Medulla oblongata (tissue), 1 donor: ENCODE measurements at regions not wholly inside any gene's neighbourhood (a gene's known extent, or its start where the extent isn't known, plus 50 kb on each side); places are given as distances from the start of the nearest gene placed in this dataset.
"Not testable (repeated sequence)": the region's sequence is repeated elsewhere in the genome, so short reads cannot be mapped to it uniquely, and the experiment has no call there.

Source experiments
- DNase-seq: peaks from one replicate; pipeline ENCODE4 v3.0.0-alpha.2; 2015; ENCODE audit errors: extremely low spot score

GRCh38 chrY:13756615-13757014 is 52.9 kb downstream of the TMSB4Y start:
- no peak for DNase-seq

- DNase-seq: no peak
These were observed 62.3 kb downstream of the TMSB4Y start for GRCh38 chrY:13766040-13766439.

DNA sequence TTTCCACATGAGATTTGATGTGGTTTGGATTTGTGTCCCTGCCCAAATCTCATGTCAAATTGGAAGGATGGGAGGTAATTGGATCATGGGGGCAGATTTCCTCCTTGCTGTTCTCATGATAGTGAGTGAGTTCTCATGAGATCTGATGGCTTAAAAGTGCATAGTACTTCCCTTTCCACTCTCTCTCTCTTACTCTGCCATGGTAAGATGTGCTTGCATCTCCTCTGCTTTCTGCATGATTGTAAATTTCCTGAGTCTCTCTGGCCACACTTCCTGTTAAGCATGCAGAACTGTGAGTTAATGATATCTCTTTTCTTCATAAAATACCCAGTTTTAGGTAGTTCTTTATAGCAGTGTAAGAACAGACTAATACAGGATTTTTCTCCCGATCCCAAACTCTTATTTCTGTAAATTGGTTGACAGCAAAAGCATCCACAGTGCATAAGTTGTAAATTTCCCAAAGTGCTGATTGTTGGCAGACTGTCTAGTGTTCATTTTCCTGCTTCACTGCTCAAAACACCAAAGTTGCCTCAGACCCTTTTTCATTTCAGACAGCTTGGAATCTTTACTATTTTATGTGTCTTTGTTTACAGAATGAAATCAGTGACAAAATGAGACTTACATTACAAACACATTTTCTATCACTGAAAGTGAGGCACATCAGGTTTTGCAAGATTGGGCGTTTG is 86.6 kb downstream of the TMSB4Y start:
- no peak for DNase-seq

- no peak for DNase-seq
These were observed 91.4 kb downstream of the TMSB4Y start for GRCh38 chrY:13795067-13795466.

DNA sequence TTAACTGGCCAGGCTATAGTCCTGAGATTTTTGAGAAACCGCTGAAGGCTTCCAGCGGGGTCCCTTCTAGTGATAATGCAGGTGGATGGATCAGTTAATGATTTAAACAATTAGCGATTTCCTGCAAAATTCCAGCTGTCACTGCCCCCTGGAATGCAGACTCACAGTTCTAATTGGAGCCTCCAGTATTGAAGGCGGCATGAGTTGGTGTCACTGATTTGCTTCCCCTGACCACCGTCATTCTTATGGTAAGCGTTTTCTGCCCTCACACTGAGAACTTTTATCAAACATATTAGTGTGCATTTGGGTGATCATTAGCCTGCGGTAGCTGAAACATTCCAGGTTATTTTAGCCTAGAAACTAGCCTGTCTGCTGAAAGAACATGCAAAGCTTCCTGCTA is 99.1 kb downstream of the TMSB4Y start:
- DNase-seq: no peak

DNA sequence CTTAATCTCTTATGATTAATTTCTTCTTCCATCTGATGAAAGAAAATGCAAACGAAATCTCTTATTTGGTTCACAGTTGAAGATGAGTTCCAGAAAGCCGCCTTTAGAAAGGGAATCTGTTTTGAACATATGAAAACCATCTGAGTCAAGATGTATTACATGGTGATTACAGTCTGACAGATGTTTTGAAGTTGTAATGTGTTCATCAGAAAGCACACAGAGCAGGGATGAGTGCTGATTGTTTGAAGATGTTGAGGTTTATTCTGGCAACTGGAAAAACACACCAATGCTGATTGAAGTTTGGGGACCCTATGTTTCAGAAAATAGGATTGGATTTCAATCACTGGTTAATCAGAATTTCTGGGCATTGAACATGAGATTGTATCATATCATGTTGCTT is 99.7 kb downstream of the TMSB4Y start:
- no peak for DNase-seq

- peak; percentile 5 for DNase-seq
These were observed 100.7 kb downstream of the TMSB4Y start for GRCh38 chrY:13804124-13805056.

- DNase-seq: no peak
These were observed 101.5 kb downstream of the TMSB4Y start for GRCh38 chrY:13805057-13805735.

- no peak for DNase-seq
These were observed 102.0 kb downstream of the TMSB4Y start for GRCh38 chrY:13805736-13806067.

DNA sequence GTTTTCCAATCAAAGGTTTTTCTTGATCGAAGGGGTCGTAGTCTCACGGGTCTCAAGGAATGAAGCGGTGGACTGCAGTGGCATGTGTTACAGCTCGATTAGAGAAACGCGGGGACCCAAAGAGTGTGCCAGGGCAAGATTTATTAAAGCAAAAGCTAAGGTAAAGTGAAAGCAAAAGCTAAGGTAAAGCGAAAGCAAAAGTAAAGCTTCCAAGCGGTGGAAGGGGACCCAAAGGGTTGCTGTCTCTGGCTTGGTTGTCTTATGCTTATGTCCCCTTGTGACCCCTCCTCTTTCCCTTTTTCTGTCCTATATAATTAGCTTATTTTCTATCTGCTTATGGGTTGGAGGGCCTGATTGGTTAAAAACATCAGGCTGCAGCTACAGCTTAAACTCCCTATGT is 126.4 kb downstream of the TMSB4Y start:
- no peak for DNase-seq

- DNase-seq: no peak
These were observed 140.7 kb downstream of the TMSB4Y start for GRCh38 chrY:13844411-13844810.

DNA sequence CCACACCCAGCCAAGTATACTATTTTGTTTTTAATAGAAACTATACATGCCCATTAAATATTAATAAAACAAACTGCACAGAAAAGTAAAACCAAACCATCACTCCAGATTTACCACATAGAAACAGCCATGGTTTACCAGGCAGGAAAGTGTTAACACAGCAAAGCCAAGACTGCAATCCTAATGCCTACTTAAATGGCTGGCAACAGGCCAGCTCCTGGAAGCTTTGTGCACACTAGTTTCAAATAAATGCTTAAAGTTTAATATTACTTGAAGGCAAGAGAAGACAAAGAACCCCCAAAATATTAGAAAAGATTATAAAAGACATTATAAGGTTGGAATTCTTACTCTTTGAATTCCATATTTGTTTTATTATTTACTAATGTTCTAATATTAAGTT is 141.0 kb downstream of the VCY start:
- DNase-seq: no peak

GRCh38 chrY:13869611-13870010 is 116.7 kb downstream of the VCY start:
- no peak for DNase-seq

- no peak for DNase-seq
These were observed 114.8 kb downstream of the VCY start for GRCh38 chrY:13871426-13871825.

GRCh38 chrY:13872696-13873095 is 113.6 kb downstream of the VCY start:
- no peak for DNase-seq

DNA sequence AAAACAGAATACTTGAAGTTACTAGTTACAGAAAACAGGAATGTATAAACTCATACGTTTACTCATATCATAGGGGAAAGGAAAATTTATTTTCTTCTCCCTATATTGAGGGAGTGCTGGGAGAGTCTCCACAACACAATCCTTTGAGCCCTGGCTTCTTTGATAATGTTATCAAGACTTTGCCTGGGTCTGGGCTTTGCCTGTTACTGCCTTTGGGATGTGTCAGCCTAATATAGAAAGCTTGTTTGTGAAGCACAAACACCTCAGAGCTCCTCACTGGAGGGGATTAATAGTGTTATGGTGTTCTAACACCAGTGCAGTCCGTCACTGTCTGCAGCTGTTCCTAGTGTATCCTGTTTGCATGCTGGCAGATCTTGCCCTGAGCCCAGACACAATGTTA is 107.8 kb downstream of the VCY start:
- DNase-seq: no peak

- no peak for DNase-seq
These were observed 105.2 kb downstream of the VCY start for GRCh38 chrY:13881096-13881495.

- DNase-seq: no peak
These were observed 103.4 kb downstream of the VCY start for GRCh38 chrY:13882829-13883228.

DNA sequence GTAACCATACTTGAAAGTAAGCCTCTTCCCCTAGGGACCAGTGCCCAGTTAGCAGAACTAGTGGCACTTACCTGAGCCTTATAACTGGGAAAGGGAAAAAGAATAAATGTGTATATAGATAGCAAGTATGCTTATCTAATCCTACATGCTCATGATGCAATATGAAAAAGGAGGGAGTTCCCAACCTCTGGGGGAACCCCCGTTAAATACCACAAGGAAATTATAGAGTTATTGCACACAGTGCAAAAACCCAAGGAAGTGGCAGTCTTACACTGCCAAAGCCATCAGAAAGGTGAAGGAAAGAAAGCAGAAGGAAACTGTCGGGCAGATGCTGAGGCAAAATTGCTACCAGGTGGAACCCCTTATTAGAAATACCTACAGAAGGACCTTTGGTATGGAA is 92.2 kb downstream of the VCY start:
- DNase-seq: not testable (repeated sequence)

DNA sequence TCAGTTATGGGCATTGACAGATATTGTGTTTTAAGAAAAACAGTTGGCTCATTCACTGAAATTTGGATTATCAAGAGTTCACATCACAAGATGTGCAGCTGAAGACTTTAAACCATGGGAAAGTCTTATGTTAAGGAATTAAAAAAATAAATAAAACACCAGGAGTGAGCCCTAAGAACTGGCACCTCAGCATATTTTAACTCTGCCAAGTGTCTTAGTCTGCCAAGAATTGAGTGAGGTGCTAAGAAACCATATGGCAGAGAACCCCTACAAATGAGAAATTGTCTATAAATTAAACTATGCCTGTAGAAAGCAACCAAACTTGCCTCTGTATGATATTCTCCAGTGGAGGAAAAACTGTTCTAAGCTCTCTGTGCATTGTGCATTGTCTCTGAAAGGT is 78.5 kb downstream of the VCY start:
- no peak for DNase-seq

GRCh38 chrY:13930436-13930835 is 55.8 kb downstream of the VCY start:
- DNase-seq: not testable (repeated sequence)
